Neural progenitor cell (in vitro differentiated cells): ENCODE measurements at regions not wholly inside any gene's neighbourhood (a gene's known extent, or its start where the extent isn't known, plus 50 kb on each side); places are given as distances from the start of the nearest gene placed in this dataset.

Experiments
- DNase-seq: peaks from one replicate; pipeline ENCODE4 v3.0.0-alpha.2; 2016; ENCODE audit warnings: low spot score
- H2AFZ ChIP-seq: fragments of 200-600 bp; sonication (generic); replicated peaks from 2 replicates; pipeline ENCODE4 v1.6.1; 2016; ENCODE audit warnings: antibody characterized with exemption
- H3F3A ChIP-seq: fragments of 200-600 bp; sonication (generic); 2 replicates; pipeline ENCODE4 v1.6.1; 2016; ENCODE audit warnings: antibody characterized with exemption, low read depth
- H3K27ac ChIP-seq: fragments of 200-600 bp; sonication (generic); 2 replicates; pipeline ENCODE4 v1.5.1; 2016; ENCODE audit warnings: mild to moderate bottlenecking
- H3K27me3 ChIP-seq: fragments of 200-600 bp; sonication (generic); 2 replicates; pipeline ENCODE4 v1.6.1; 2016; ENCODE audit warnings: mild to moderate bottlenecking, moderate library complexity
- H3K36me3 ChIP-seq: fragments of 200-600 bp; sonication (generic); 2 replicates; pipeline ENCODE4 v1.5.1; 2016
- H3K4me1 ChIP-seq: fragments of 200-600 bp; sonication (generic); 2 replicates; pipeline ENCODE4 v1.6.1; 2016; ENCODE audit warnings: mixed run types
- H3K4me2 ChIP-seq: fragments of 200-600 bp; sonication (generic); 2 replicates; pipeline ENCODE4 v1.6.1; 2016
- H3K4me3 ChIP-seq: fragments of 200-600 bp; sonication (generic); 2 replicates; pipeline ENCODE4 v1.5.1; 2016
- H3K79me2 ChIP-seq: fragments of 200-600 bp; sonication (generic); 2 replicates; pipeline ENCODE4 v1.6.1; 2016; ENCODE audit warnings: low read depth
- H3K9ac ChIP-seq: fragments of 200-600 bp; sonication (generic); 2 replicates; pipeline ENCODE4 v1.6.1; 2016
- H3K9me3 ChIP-seq: fragments of 200-600 bp; sonication (generic); 2 replicates; pipeline ENCODE4 v1.5.1; 2016; ENCODE audit warnings: low read depth
- H4K20me1 ChIP-seq: fragments of 200-600 bp; sonication (generic); 2 replicates; pipeline ENCODE4 v1.6.1; 2016; ENCODE audit warnings: low read depth
- H3K27ac Mint-ChIP-seq: 3 replicates; pipeline ENCODE4 v1.8.0; 2021; ENCODE audit warnings: mixed read lengths
- H3K27me3 Mint-ChIP-seq: 2 replicates; pipeline ENCODE4 v1.8.0; 2022; ENCODE audit warnings: low read depth, mild to moderate bottlenecking, inconsistent platforms, moderate library complexity, mixed read lengths; ENCODE audit not compliant: insufficient read depth
- H3K36me3 Mint-ChIP-seq: 3 replicates; pipeline ENCODE4 v1.8.0; 2021; ENCODE audit warnings: mixed read lengths
- H3K4me1 Mint-ChIP-seq: 3 replicates; pipeline ENCODE4 v1.8.0; 2021; ENCODE audit warnings: mixed read lengths
- H3K4me3 Mint-ChIP-seq: 3 replicates; pipeline ENCODE4 v1.8.0; 2021; ENCODE audit warnings: mild to moderate bottlenecking, moderate library complexity, mixed read lengths
- H3K9me3 Mint-ChIP-seq: 3 replicates; pipeline ENCODE4 v1.8.0; 2020; ENCODE audit warnings: mixed read lengths
- CTCF ChIP-seq: fragments of 200-600 bp; sonication (generic); IDR thresholded peaks from 2 replicates; pipeline ENCODE4 v1.5.1; 2017; ENCODE audit warnings: antibody characterized with exemption, mild to moderate bottlenecking
- EZH2 ChIP-seq: fragments of 200-600 bp; sonication (generic); IDR thresholded peaks from 2 replicates; pipeline ENCODE4 v1.6.1; 2017; ENCODE audit warnings: antibody characterized with exemption, mild to moderate bottlenecking, moderate library complexity
- EZH2phosphoT487 ChIP-seq: fragments of 200-600 bp; sonication (generic); IDR thresholded peaks from 2 replicates; pipeline ENCODE4 v1.6.1; 2017; ENCODE audit warnings: antibody characterized with exemption

GRCh38 chr5:173733425-173733824, 117.0 kb upstream of the BOD1 start:
- Histone ChIP-seq H3K27me3 (no peaks in the 10 kb centered on the region), H3K4me2 (no peak overlapping the region), H3K4me1 (peaks cover 10% of the 10 kb centered on the region), H3F3A (no peaks in the 10 kb centered on the region), H3K4me3 (no peak overlapping the region), H4K20me1 (no peaks in the 10 kb centered on the region), H3K36me3 (no peaks in the 10 kb centered on the region), H3K27ac (no peak overlapping the region), H2AFZ (no peak overlapping the region), H3K9ac (no peak overlapping the region), H3K79me2 (no peaks in the 10 kb centered on the region), H3K9me3 (no peaks in the 10 kb centered on the region)
- TF ChIP-seq EZH2phosphoT487: no peak
- TF ChIP-seq CTCF: no peak
- no peak for TF ChIP-seq EZH2
- H3K36me3 Mint-ChIP-seq: no peaks in the 10 kb centered on the region
- H3K27ac Mint-ChIP-seq: peak overlapping the region; percentile 69
- no peak for DNase-seq
- H3K27me3 Mint-ChIP-seq: peaks cover 9% of the 10 kb centered on the region
- H3K4me1 Mint-ChIP-seq: peaks cover 36% of the 10 kb centered on the region
- H3K9me3 Mint-ChIP-seq: no peaks in the 10 kb centered on the region
- H3K4me3 Mint-ChIP-seq: no peak overlapping the region

DNA sequence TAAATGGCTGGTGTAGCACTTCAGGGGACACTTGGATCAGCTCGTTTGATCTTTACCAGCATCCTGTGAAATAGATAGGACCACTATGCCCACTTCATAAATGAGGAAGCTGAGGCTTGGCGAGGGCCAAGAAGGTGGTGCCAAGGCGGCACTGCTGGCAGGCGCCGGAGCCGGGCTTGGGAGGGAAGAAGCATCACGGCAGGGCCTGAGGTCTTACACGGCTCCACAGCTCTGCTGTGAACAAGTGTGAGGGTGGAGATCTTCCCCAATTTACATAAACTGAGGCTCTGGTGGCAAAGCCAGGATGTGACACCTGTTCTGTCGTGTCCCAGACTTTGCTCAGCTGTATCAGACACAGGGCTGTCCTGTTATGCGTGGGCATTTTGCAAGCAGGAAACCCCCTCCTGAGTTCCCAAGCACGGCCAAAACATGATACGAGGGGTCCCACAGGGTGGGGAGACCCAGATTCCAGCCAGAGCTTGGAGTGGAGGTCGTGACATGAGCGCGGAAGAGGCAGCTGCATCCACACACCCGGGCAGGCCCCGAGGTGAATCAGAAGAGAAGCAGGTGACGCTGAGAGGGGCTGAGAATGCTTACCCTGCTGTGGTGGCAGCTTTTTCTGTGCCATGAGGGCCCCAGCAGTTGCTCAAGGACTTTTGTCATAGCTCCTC, 117.5 kb upstream of the BOD1 start:
- Histone ChIP-seq H3K4me3 (no peak overlapping the region), H3K9ac (no peak overlapping the region), H3K4me2 (no peak overlapping the region), H3K36me3 (no peaks in the 10 kb centered on the region), H3K27me3 (no peaks in the 10 kb centered on the region), H3K79me2 (no peaks in the 10 kb centered on the region), H2AFZ (no peak overlapping the region), H3K4me1 (peaks cover 10% of the 10 kb centered on the region), H3F3A (no peaks in the 10 kb centered on the region), H4K20me1 (no peaks in the 10 kb centered on the region), H3K9me3 (no peaks in the 10 kb centered on the region), H3K27ac (no peak overlapping the region)
- Mint-ChIP-seq H3K27me3 (peaks cover 7% of the 10 kb centered on the region), H3K27ac (peak overlapping the region; percentile 69), H3K9me3 (no peaks in the 10 kb centered on the region), H3K4me1 (peaks cover 35% of the 10 kb centered on the region), H3K36me3 (no peaks in the 10 kb centered on the region), H3K4me3 (no peak overlapping the region)
- DNase-seq: no peak
- TF ChIP-seq EZH2 (no peak), EZH2phosphoT487 (no peak), CTCF (no peak)

- Histone ChIP-seq H4K20me1 (no peaks in the 10 kb centered on the region), H3K79me2 (no peaks in the 10 kb centered on the region), H3F3A (no peaks in the 10 kb centered on the region), H2AFZ (no peak overlapping the region), H3K4me3 (no peak overlapping the region), H3K4me1 (peaks cover 10% of the 10 kb centered on the region), H3K9ac (no peak overlapping the region), H3K4me2 (no peak overlapping the region), H3K27ac (no peak overlapping the region), H3K27me3 (no peaks in the 10 kb centered on the region), H3K36me3 (no peaks in the 10 kb centered on the region), H3K9me3 (no peaks in the 10 kb centered on the region)
- H3K9me3 Mint-ChIP-seq: no peaks in the 10 kb centered on the region
- H3K4me3 Mint-ChIP-seq: no peak overlapping the region
- TF ChIP-seq CTCF (no peak), EZH2 (no peak), EZH2phosphoT487 (no peak)
- peaks cover 28% of the 10 kb centered on the region for H3K4me1 Mint-ChIP-seq
- H3K27ac Mint-ChIP-seq: no peak overlapping the region
- no peaks in the 10 kb centered on the region for H3K36me3 Mint-ChIP-seq
- no peak for DNase-seq
- H3K27me3 Mint-ChIP-seq: peaks cover 7% of the 10 kb centered on the region
Observed at GRCh38 chr5:173734716-173735115, 118.3 kb upstream of the BOD1 start.
